ENCODE measurements at regions not wholly inside any gene's neighbourhood (a gene's known extent, or its start where the extent isn't known, plus 50 kb on each side); places are given as distances from the start of the nearest gene placed in this dataset.

- TF ChIP-seq GATA2 (IDR thresholded peaks at IDR 0.05; ENCODE audit: low read depth, low read length): no peak
- no peak for TF ChIP-seq GATA3 (IDR thresholded peaks at IDR 0.05; ENCODE audit: low read depth, low read length)
Observed at GRCh38 chr9:90088434-90088833, 483.6 kb downstream of the GADD45G start.

DNA sequence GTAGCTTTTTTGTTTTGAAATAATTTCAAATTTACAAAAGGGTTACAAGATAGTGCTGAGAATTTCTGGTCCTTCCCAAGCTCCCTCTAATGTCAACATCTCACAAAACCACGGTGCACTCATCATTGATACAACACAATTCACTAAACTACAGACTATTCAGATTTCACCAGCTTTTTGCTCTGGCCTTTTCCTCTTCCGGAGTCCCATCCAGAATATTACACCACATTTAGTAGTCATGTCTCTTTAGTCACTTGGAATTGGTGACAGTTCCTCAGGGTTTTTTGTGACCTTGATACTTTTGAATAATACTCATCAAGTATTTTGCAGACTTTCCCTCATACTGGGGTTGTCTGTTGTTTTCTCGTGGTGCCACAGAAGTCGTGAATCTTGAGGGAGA, 484.0 kb downstream of the GADD45G start:
- TF ChIP-seq GATA3 (IDR thresholded peaks at IDR 0.05; ENCODE audit: low read depth, low read length) (no peak), GATA2 (IDR thresholded peaks at IDR 0.05; ENCODE audit: low read depth, low read length) (no peak)

DNA sequence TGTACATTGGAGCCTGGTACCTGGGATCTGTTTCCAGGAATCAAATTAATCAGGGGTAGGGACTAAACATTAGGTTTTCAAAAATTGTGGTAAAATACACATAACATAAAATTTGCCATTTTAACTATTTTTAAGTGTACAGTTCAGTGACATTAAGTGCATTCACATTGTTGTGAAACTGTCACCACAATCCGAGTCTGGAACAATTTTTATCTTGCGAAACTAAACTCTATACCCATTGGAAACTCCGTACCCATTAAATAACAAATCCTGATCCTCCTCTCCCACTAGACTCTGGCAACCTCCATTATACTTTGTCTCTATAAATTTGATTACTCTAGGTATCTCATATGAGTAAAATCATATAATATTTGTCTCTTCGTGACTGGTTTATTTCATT, 486.2 kb downstream of the GADD45G start:
- no peak for TF ChIP-seq GATA2 (IDR thresholded peaks at IDR 0.05; ENCODE audit: low read depth, low read length)
- TF ChIP-seq GATA3 (IDR thresholded peaks at IDR 0.05; ENCODE audit: low read depth, low read length): no peak

DNA sequence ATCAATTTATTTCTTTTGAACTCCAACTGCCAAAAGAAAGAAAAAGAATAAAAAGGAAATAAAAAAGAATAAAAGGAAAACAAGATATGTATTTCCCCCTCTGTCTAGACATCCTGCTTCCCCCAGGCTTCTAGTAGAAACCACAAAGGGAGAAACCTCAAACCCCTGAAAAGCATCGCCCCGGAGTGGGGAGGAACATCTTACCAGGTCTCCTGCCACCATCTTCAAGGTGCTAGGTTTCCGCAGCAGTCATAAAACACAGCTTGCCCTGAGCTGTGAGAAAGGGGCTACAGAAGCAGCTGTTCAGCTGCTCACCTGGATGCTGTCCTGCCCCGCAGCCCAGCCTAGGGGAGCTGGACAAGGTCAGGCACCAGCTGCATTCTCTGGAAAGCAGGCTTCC, 487.7 kb downstream of the GADD45G start:
- TF ChIP-seq GATA2 (IDR thresholded peaks at IDR 0.05; ENCODE audit: low read depth, low read length): no peak
- TF ChIP-seq GATA3 (IDR thresholded peaks at IDR 0.05; ENCODE audit: low read depth, low read length): no peak

DNA sequence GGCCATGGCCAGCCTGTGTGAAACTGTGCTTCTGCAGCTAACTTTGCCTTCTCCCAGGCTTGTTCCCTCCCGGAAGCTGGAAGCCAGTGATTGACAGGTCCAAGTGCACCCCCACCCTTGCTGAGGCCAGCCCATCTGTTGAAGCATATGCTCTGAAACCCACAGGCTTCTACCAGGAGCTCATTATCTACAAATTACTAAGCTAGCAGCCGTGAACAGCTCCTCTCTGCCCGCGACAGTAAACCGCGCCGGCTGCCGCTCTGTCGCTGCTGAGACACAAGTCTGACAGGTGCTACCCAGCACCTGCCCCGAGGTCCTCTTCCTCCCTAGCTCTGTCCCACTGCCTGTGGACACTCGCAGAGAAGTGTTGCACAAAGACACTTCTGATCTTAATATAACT, 490.9 kb downstream of the GADD45G start:
- TF ChIP-seq GATA3 (IDR thresholded peaks at IDR 0.05; ENCODE audit: low read depth, low read length) (no peak), GATA2 (IDR thresholded peaks at IDR 0.05; ENCODE audit: low read depth, low read length) (no peak)

DNA sequence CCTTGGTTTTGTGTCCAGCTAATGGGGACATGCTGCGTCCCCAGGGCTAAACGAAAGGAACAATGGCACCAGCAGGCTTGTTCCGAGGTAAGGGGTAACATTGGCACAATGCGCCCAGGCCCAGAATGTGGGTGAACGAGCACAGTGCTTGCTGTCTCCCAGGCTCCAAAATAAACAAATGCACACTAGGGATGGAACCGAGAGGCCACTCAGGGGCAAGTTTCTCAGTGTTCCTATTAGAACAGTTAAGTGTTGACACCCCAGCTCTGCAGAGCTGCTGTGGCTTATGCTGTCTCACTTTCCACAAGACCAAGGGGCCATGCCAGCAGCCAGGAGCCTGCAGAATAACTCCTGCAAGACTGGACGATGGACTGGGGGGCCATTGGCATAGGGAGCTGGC, 492.4 kb downstream of the GADD45G start:
- TF ChIP-seq GATA2 (IDR thresholded peaks at IDR 0.05; ENCODE audit: low read depth, low read length) (no peak), GATA3 (IDR thresholded peaks at IDR 0.05; ENCODE audit: low read depth, low read length) (no peak)

DNA sequence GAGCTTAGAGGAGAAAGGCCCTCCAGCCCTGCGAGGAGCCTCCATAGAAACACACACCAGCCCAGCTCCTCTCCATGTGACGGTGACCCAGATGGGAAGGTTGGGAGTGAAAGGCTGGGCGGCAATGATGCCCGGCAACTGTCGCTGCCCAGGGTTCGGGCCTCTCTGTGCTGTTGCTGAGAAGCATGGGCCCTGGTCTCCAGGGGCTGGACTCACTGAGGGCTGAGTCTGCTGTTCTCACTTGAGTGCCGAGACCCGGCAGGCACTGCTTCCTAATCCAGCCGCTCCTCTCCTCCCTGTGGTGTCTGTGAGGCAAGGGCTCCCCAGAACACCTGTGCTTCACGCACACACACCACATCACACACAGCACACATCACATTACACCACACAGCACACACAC, 493.6 kb downstream of the GADD45G start:
- TF ChIP-seq GATA2 (IDR thresholded peaks at IDR 0.05; ENCODE audit: low read depth, low read length): no peak
- no peak for TF ChIP-seq GATA3 (IDR thresholded peaks at IDR 0.05; ENCODE audit: low read depth, low read length)

DNA sequence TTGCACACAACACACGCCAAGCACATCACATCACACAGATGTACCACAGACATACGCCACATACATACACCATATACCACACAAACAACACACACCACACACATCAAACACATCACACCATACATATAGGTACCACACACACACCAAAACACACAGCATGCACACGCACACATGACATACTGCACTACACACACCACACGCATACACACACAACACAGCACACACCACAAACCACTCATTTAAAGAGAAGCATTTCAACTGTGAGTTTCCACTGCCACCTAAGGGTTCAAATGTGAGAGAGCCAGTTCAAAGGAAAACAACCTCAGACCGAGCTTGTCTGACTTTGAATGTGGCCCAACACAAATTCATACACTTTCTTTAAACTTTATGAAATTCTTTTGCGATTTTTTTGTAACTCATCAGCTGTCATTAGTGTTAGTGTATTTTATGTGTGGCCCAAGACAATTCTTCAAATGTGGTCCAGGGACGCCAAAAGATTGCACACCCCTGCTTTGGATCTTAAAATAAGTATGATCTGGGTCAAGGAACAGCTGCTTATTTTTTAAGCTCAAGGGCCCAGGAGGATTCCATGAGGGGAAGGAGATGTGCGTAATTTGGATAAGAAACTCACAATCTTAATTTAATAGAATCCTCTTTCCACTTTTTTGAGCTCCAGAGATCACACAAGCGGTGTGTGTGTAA, 494.6 kb downstream of the GADD45G start:
- TF ChIP-seq GATA2 (IDR thresholded peaks at IDR 0.05; ENCODE audit: low read depth, low read length): no peak

- TF ChIP-seq GATA3 (IDR thresholded peaks at IDR 0.05; ENCODE audit: low read depth, low read length) (no peak), GATA2 (IDR thresholded peaks at IDR 0.05; ENCODE audit: low read depth, low read length) (no peak)
Observed at GRCh38 chr9:90100014-90100413, 495.2 kb downstream of the GADD45G start.

DNA sequence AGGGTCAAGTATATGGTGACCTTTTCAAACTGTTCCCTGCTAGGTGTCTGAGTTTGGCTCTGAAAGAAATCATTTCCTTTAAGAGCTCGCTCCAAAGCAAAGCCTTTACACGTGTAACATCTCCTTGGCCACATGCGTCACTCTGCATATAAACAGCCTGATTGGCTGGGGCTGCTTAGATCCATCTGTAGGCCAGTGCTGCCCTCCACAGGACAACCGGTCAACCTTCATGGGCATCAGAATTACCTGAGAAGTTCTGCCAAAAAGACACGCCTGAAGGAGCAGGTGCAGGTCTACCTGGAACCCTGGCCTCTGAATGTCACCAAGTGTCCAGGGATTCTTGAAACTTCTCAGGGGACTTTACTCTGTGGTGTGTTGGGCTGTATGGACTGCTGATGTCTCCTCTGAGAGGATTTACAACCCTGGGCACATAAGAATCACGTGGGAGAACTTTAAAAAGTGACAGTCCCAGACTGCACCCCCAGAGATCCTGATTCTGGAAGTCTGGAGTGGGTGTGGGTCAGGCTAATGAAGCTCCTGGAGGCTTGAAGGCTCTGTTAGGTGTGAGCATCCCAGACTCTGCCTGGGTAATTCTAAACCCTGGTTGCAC, 497.6 kb downstream of the GADD45G start:
- TF ChIP-seq GATA3 (IDR thresholded peaks at IDR 0.05; ENCODE audit: low read depth, low read length) (no peak), GATA2 (IDR thresholded peaks at IDR 0.05; ENCODE audit: low read depth, low read length) (no peak)

- TF ChIP-seq GATA2 (IDR thresholded peaks at IDR 0.05; ENCODE audit: low read depth, low read length) (no peak), GATA3 (IDR thresholded peaks at IDR 0.05; ENCODE audit: low read depth, low read length) (no peak)
Observed at GRCh38 chr9:90103771-90104170, 499.0 kb downstream of the GADD45G start.

- TF ChIP-seq GATA2 (IDR thresholded peaks at IDR 0.05; ENCODE audit: low read depth, low read length) (no peak), GATA3 (IDR thresholded peaks at IDR 0.05; ENCODE audit: low read depth, low read length) (no peak)
Observed at GRCh38 chr9:90105773-90106172, 501.0 kb downstream of the GADD45G start.

DNA sequence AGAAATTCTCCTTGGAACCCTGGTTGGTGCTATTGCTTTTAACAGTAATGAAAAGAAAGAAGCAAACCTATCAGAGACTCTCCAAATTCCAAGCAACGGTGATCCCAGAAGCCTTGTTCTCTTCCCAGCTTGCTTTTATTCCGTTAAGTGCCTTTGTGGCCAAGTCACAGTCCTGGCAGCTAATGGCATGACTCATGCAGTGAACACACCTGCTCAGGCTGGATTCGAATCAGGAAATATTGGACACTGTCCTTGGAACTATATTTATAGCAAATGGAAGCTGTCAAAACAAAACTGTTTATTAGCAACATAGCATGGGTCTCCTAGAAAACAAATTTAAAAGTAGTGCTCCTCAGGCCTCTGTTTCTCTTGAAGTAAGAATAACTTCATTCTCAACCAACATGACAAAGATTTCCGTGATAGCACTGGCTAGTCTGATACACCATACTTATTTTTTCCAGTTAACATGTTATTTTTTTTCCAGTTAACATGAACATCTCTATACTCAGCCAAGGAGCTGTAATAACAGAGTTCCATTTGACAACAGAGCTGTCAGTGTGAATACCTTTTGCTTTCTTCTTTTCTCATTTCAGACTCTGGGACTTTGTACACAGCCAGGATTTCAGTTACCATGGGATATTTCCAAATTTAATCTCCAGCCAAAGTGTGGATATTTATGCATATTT, 502.4 kb downstream of the GADD45G start:
- TF ChIP-seq GATA3 (IDR thresholded peaks at IDR 0.05; ENCODE audit: low read depth, low read length) (no peak), GATA2 (IDR thresholded peaks at IDR 0.05; ENCODE audit: low read depth, low read length) (no peak)

DNA sequence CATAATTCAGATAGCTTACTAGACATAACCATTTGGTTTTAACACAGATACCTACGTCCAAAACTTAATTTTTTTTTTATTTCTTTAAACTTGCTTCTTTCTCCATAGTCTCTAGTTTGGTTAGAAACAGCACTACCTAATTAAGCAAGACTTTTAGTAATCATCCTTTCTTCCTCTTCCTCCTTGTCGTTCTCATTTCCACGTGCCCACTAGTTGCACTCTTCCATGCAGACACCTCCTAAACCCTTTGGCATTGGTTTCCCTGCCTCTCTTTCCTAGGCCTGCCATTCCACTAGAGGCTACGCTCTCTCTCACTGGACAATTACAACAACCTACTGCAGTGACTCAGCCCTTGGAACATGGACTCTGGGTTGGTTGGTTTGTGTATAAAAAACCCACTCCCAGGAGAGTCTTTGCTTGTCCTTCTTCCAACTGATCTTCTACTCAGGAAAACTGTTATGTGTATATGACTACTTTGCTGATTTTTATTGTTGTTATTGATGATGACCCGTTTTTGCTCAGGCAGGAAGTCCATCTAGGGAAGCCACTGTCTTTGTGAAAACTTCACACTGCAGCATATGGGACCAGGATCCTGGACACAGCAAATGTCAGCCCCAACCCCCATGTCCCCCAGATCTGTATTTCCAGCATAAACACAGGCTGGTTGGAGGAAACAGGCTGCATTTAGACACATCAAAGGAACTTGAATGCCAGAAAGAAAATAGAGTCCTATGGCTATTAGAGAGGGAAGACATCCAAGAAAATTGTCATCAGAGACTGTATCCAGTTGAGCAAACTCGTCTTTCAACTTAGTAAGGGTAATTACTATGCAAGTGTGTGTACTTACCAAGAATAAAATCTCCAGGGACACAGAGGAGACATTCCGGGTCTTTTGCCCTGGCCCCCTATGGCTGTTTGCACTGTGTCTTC, 503.2 kb downstream of the GADD45G start:
- TF ChIP-seq GATA2 (IDR thresholded peaks at IDR 0.05; ENCODE audit: low read depth, low read length): no peak
- TF ChIP-seq GATA3 (IDR thresholded peaks at IDR 0.05; ENCODE audit: low read depth, low read length): no peak

Data from SH-SY5Y (cell line).